IMR-90 (cell line): ENCODE measurements at regions not wholly inside any gene's neighbourhood (a gene's known extent, or its start where the extent isn't known, plus 50 kb on each side); places are given as distances from the start of the nearest gene placed in this dataset.

Experiments used
- ATAC-seq: fragments of 200-7000 bp; cut with Tn5 transposase; 2 replicates; pipeline ENCODE4 v1.9.1; 2020; ENCODE audit warnings: low read depth, mild to moderate bottlenecking, moderate library complexity
- BruUV-seq: library from RNA; stranded (reverse); fragments of 400-500 nt; replicated peaks from 2 replicates; lab custom pipeline; 2021; lab: Mats Ljungman, UMichigan
- CTCF ChIA-PET: fragments of 300-600 bp; formaldehyde crosslinking; extraction: SDS; loops from one replicate; lab custom pipeline; 2021; ENCODE audit warnings: antibody characterized with exemption; lab: Yijun Ruan, JAX
- POLR2A ChIA-PET: fragments of 300-600 bp; sonication (Branson Sonifier 250); formaldehyde crosslinking; loops from one replicate; lab custom pipeline; 2022; ENCODE audit warnings: antibody characterized with exemption; ENCODE audit not compliant: unreplicated experiment; lab: Charles Lee
- DNase-seq: peaks from one replicate; pipeline ENCODE4 v3.0.0; 2013
- H2AFZ ChIP-seq: replicated peaks from 2 replicates; pipeline ENCODE3; 2013; ENCODE audit warnings: low read length, mild to moderate bottlenecking; ENCODE audit not compliant: poor library complexity
- H2AK5ac ChIP-seq: 2 replicates; pipeline ENCODE4 v1.6.1; 2013; ENCODE audit warnings: low read depth, low read length, inconsistent platforms
- H2AK9ac ChIP-seq: replicated peaks from 2 replicates; pipeline ENCODE3; 2013; ENCODE audit warnings: mild to moderate bottlenecking, low read depth, low read length, moderate library complexity; ENCODE audit not compliant: poor library complexity
- H2BK120ac ChIP-seq: 2 replicates; pipeline ENCODE4 v1.6.1; 2013; ENCODE audit warnings: low read depth, low read length, inconsistent platforms
- H2BK15ac ChIP-seq: 3 replicates; pipeline ENCODE4 v1.6.1; 2013; ENCODE audit warnings: low read depth, low read length, inconsistent platforms
- H2BK20ac ChIP-seq: 2 replicates; pipeline ENCODE4 v1.6.1; 2013; ENCODE audit warnings: low read depth, mild to moderate bottlenecking, inconsistent platforms, low read length, moderate library complexity
- H2BK5ac ChIP-seq: 2 replicates; pipeline ENCODE4 v1.6.1; 2013; ENCODE audit warnings: mild to moderate bottlenecking, low read depth, low read length, inconsistent platforms; ENCODE audit not compliant: poor library complexity, severe bottlenecking
- H3K14ac ChIP-seq: replicated peaks from 2 replicates; pipeline ENCODE4 v1.6.1; 2013; ENCODE audit warnings: low read depth, low read length, inconsistent platforms
- H3K18ac ChIP-seq: 2 replicates; pipeline ENCODE4 v1.6.1; 2013; ENCODE audit warnings: low read depth, low read length, control low read depth
- H3K23ac ChIP-seq: 2 replicates; pipeline ENCODE4 v1.6.1; 2013; ENCODE audit warnings: low read depth, low read length, inconsistent platforms
- H3K27ac ChIP-seq: 2 replicates; pipeline ENCODE4 v1.5.1; 2013; ENCODE audit warnings: mild to moderate bottlenecking, control low read depth, low read length; ENCODE audit not compliant: insufficient read depth
- H3K27me3 ChIP-seq: 2 replicates; pipeline ENCODE4 v1.6.1; 2013; ENCODE audit warnings: low read length; ENCODE audit not compliant: control insufficient read depth, insufficient read depth
- H3K36me3 ChIP-seq: 2 replicates; pipeline ENCODE4 v1.6.1; 2013; ENCODE audit warnings: low read length, mixed read lengths; ENCODE audit not compliant: control insufficient read depth, insufficient read depth
- H3K4ac ChIP-seq: 2 replicates; pipeline ENCODE4 v1.6.1; 2013; ENCODE audit warnings: low read depth, low read length, inconsistent platforms
- H3K4me1 ChIP-seq: 2 replicates; pipeline ENCODE4 v1.6.1; 2013; ENCODE audit warnings: low read length, mixed read lengths; ENCODE audit not compliant: control insufficient read depth, insufficient read depth
- H3K4me2 ChIP-seq: 2 replicates; pipeline ENCODE4 v1.6.1; 2013; ENCODE audit warnings: low read depth, mild to moderate bottlenecking, control low read depth, low read length, moderate library complexity
- H3K4me3 ChIP-seq: 2 replicates; pipeline ENCODE4 v1.5.1; 2013; ENCODE audit warnings: low read depth, mild to moderate bottlenecking, control low read depth, low read length, moderate library complexity; ENCODE audit not compliant: insufficient read depth
- H3K56ac ChIP-seq: 2 replicates; pipeline ENCODE4 v1.6.1; 2013; ENCODE audit warnings: low read length, inconsistent platforms; ENCODE audit not compliant: insufficient read depth; ENCODE audit errors: extremely low read depth
- H3K79me1 ChIP-seq, 2 experiments: 2 replicates each; pipeline ENCODE4 v1.6.1; 2013; ENCODE audit warnings: low read length in 2 of 2, inconsistent platforms in 1 of 2, low read depth in 1 of 2
- H3K9ac ChIP-seq: 2 replicates; pipeline ENCODE4 v1.6.1; 2013; ENCODE audit warnings: low read depth, low read length, control low read depth
- H3K9me1 ChIP-seq: 2 replicates; pipeline ENCODE4 v1.6.1; 2013; ENCODE audit warnings: low read length, inconsistent platforms; ENCODE audit not compliant: insufficient read depth
- H3K9me3 ChIP-seq: 2 replicates; pipeline ENCODE4 v1.6.1; 2013; ENCODE audit warnings: low read length; ENCODE audit not compliant: control insufficient read depth, insufficient read depth
- H4K20me1 ChIP-seq: 2 replicates; pipeline ENCODE4 v1.6.1; 2013; ENCODE audit warnings: low read length, inconsistent platforms; ENCODE audit not compliant: insufficient read depth
- H4K5ac ChIP-seq: 2 replicates; pipeline ENCODE4 v1.6.1; 2013; ENCODE audit warnings: mild to moderate bottlenecking, low read depth, low read length, control low read depth
- H4K8ac ChIP-seq, 2 experiments: 2 replicates each; pipeline ENCODE4 v1.6.1; 2013; ENCODE audit warnings: low read depth in 2 of 2, low read length in 2 of 2, control low read depth in 1 of 2, inconsistent platforms in 1 of 2
- H4K91ac ChIP-seq: 2 replicates; pipeline ENCODE4 v1.6.1; 2013; ENCODE audit warnings: low read depth, low read length, inconsistent platforms; ENCODE audit not compliant: insufficient read depth
- BHLHE40 ChIP-seq: fragments of 150-350 bp; IDR thresholded peaks from 2 replicates; pipeline ENCODE4 v1.6.1; 2016; ENCODE audit warnings: mild to moderate bottlenecking, low read depth, low read length
- CHD1 ChIP-seq: IDR thresholded peaks from 2 replicates; pipeline ENCODE4 v1.6.1; 2012; ENCODE audit warnings: low read depth, low read length, improper control_type of control experiment
- FOS ChIP-seq: fragments of 150-350 bp; IDR thresholded peaks from 2 replicates; pipeline ENCODE4 v1.6.1; 2016; ENCODE audit warnings: low read depth, low read length
- MAZ ChIP-seq: IDR thresholded peaks from 2 replicates; pipeline ENCODE4 v1.6.1; 2012; ENCODE audit warnings: low read depth, mild to moderate bottlenecking, low read length, improper control_type of control experiment, moderate library complexity, borderline replicate concordance
- NFE2L2 ChIP-seq: fragments of 150-350 bp; IDR thresholded peaks from 2 replicates; pipeline ENCODE4 v1.6.1; 2016; ENCODE audit warnings: low read depth, mild to moderate bottlenecking, low read length
- POLR2A ChIP-seq: IDR thresholded peaks from 2 replicates; pipeline ENCODE4 v1.6.1; 2012; ENCODE audit warnings: mild to moderate bottlenecking, low read depth, low read length
- RAD21 ChIP-seq: IDR thresholded peaks from 2 replicates; pipeline ENCODE4 v1.6.1; 2012; ENCODE audit warnings: low read length, improper control_type of control experiment
- RFX5 ChIP-seq: IDR thresholded peaks from 2 replicates; pipeline ENCODE4 v1.8.0; 2012; ENCODE audit warnings: low read depth, mild to moderate bottlenecking, low read length, moderate library complexity
- SMC3 ChIP-seq: fragments of 150-350 bp; IDR thresholded peaks from 2 replicates; pipeline ENCODE4 v1.6.1; 2016; ENCODE audit warnings: low read depth, mild to moderate bottlenecking, antibody characterized with exemption, low read length, moderate library complexity
- WGBS, 2 experiments: methylation state at CpG; one replicate each; pipeline versions ENCODE4 v1.1.5 to v1.1.7; 2013; ENCODE audit warnings: missing lambda C conversion rate in 2 of 2; ENCODE audit not compliant: insufficient read length in 1 of 2; ENCODE audit errors: extremely low coverage in 2 of 2; 5-methylcytosine and 5-hydroxymethylcytosine counted together
- dilution Hi-C: fragments of 300-500 bp; cut with HindIII; formaldehyde crosslinking; loops from one replicate; pipeline ENCODE4 v1.14.3; 2018; ENCODE audit warnings: low sequenced_read_pairs; ENCODE audit not compliant: unreplicated experiment
- in situ Hi-C: fragments of 300-500 bp; cut with MboI; formaldehyde crosslinking; loops from 3 replicates; pipeline ENCODE4 v1.14.3; 2019; ENCODE audit warnings: low sequenced_read_pairs, inconsistent platforms, mixed read lengths
- intact Hi-C: fragments of 100-400 bp; cut with micrococcal nuclease; formaldehyde crosslinking; loops from 2 replicates; pipeline ENCODE4 v1.10.0; 2022
- TF ChIP-seq, protein P1 (sequence below): fragments of 150-350 bp; IDR thresholded peaks from 2 replicates; pipeline ENCODE4 v1.6.1; 2016; ENCODE audit warnings: low read depth, mild to moderate bottlenecking, low read length, moderate library complexity, borderline replicate concordance
- TF ChIP-seq, protein P2 (sequence below): conservative IDR thresholded peaks from 2 replicates; pipeline ENCODE4 v1.5.1; 2012; ENCODE audit warnings: mild to moderate bottlenecking, low read depth, low read length, improper control_type of control experiment
- TF ChIP-seq, protein P3 (sequence below): fragments of 150-350 bp; IDR thresholded peaks from 2 replicates; pipeline ENCODE4 v1.6.1; 2017; ENCODE audit warnings: mild to moderate bottlenecking, antibody characterized with exemption, low read length, low read depth

DNA sequence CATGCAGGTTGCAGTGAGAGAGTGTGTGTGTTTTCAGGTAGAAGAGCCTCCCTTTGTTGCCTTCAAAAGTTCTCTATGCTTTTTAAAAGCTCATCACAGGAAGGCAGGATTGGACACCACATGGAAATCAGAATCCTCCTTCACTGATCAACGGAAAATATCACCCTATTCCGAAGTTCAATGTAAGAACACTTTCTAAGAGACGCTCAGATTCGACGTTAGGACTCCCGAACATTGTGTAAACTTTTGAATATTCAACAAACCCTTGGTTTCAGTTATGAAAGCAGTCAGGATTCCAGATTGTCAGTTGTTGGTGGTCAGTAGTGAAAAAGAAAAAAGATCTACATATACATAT is 561.4 kb upstream of the ID2 start:
- peak overlapping the region; percentile 24; the same call in 1 of the 2 replicates for H2BK120ac ChIP-seq
- H2AFZ ChIP-seq, result no peak overlapping the region
- dilution Hi-C loops (no loop called here), intact Hi-C loops (loop anchor here (2.0 kb wide), 1 partner anchor 186 kb away; no protein-coding TSS in a partner anchor), in situ Hi-C loops (no loop called here)
- H4K8ac ChIP-seq, result peak overlapping the region in 1 of 2 experiments; percentile 22; a peak in 1 of 4 replicates
- no peak overlapping the region for H3K4me3 ChIP-seq
- no peak overlapping the region for H2BK15ac ChIP-seq
- no peaks in the 10 kb centered on the region for H3K9me3 ChIP-seq
- DNase-seq (no peak), ATAC-seq (peak; percentile 9; the same call in 1 of the 2 replicates)
- H4K91ac ChIP-seq, result no peak overlapping the region
- H3K23ac ChIP-seq, result 0 out of 2 replicates have a peak overlapping the region, but pooled peaks have one; percentile 23
- no peak overlapping the region for H2AK9ac ChIP-seq
- H4K5ac ChIP-seq, result 0 out of 2 replicates have a peak overlapping the region, but pooled peaks have one; percentile 10
- H3K27me3 ChIP-seq, result peaks cover 3% of the 10 kb centered on the region
- peak overlapping the region; percentile 61; the same call in 1 of the 2 replicates for H3K4me2 ChIP-seq
- peak overlapping the region; percentile 23; the same call in 1 of the 2 replicates for H2BK20ac ChIP-seq
- H3K4ac ChIP-seq, result no peak overlapping the region
- H3K9ac ChIP-seq, result no peak overlapping the region
- CTCF ChIA-PET, result no interaction called here
- 0 out of 2 replicates have a peak overlapping the region, but pooled peaks have one; percentile 9 for H2AK5ac ChIP-seq
- no TSS peak for BruUV-seq
- no peak for TF ChIP-seq FOS
- no peak for TF ChIP-seq RFX5
- no peak for TF ChIP-seq RAD21
- TF ChIP-seq, protein P1, sequence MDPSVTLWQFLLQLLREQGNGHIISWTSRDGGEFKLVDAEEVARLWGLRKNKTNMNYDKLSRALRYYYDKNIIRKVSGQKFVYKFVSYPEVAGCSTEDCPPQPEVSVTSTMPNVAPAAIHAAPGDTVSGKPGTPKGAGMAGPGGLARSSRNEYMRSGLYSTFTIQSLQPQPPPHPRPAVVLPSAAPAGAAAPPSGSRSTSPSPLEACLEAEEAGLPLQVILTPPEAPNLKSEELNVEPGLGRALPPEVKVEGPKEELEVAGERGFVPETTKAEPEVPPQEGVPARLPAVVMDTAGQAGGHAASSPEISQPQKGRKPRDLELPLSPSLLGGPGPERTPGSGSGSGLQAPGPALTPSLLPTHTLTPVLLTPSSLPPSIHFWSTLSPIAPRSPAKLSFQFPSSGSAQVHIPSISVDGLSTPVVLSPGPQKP, result no peak
- TF ChIP-seq, protein P2, sequence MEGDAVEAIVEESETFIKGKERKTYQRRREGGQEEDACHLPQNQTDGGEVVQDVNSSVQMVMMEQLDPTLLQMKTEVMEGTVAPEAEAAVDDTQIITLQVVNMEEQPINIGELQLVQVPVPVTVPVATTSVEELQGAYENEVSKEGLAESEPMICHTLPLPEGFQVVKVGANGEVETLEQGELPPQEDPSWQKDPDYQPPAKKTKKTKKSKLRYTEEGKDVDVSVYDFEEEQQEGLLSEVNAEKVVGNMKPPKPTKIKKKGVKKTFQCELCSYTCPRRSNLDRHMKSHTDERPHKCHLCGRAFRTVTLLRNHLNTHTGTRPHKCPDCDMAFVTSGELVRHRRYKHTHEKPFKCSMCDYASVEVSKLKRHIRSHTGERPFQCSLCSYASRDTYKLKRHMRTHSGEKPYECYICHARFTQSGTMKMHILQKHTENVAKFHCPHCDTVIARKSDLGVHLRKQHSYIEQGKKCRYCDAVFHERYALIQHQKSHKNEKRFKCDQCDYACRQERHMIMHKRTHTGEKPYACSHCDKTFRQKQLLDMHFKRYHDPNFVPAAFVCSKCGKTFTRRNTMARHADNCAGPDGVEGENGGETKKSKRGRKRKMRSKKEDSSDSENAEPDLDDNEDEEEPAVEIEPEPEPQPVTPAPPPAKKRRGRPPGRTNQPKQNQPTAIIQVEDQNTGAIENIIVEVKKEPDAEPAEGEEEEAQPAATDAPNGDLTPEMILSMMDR, result no peak
- no peak for TF ChIP-seq MAZ
- TF ChIP-seq POLR2A, result no peak
- TF ChIP-seq BHLHE40, result no peak
- TF ChIP-seq SMC3, result no peak
- TF ChIP-seq, protein P3, sequence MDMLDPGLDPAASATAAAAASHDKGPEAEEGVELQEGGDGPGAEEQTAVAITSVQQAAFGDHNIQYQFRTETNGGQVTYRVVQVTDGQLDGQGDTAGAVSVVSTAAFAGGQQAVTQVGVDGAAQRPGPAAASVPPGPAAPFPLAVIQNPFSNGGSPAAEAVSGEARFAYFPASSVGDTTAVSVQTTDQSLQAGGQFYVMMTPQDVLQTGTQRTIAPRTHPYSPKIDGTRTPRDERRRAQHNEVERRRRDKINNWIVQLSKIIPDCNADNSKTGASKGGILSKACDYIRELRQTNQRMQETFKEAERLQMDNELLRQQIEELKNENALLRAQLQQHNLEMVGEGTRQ, result no peak
- no peak for TF ChIP-seq CHD1
- no peak for TF ChIP-seq NFE2L2
- no peaks in the 10 kb centered on the region for H3K79me1 ChIP-seq
- no peak overlapping the region for H3K14ac ChIP-seq
- H2BK5ac ChIP-seq, result no peak overlapping the region
- no peak overlapping the region for H3K27ac ChIP-seq
- peak overlapping the region; percentile 62; the same call in 1 of the 2 replicates for H3K18ac ChIP-seq
- no CpG with 5 or more reads among the region's 6 CpGs for WGBS, 2 experiments
- no peaks in the 10 kb centered on the region for H4K20me1 ChIP-seq
- no peak overlapping the region for H3K56ac ChIP-seq
- peaks cover 12% of the 10 kb centered on the region for H3K4me1 ChIP-seq
- H3K36me3 ChIP-seq, result no peaks in the 10 kb centered on the region
- peaks cover 4% of the 10 kb centered on the region for H3K9me1 ChIP-seq
- POLR2A ChIA-PET, result no interaction called here
